OCI-LY1 (cell line): ENCODE measurements at regions not wholly inside any gene's neighbourhood (a gene's known extent, or its start where the extent isn't known, plus 50 kb on each side); places are given as distances from the start of the nearest gene placed in this dataset.

Source experiments
- CTCF ChIP-seq: fragments of 200-600 bp; sonication (generic), shearing (Covaris generic); IDR thresholded peaks from 2 replicates; pipeline ENCODE4 v1.5.1; 2017; ENCODE audit warnings: mild to moderate bottlenecking, antibody characterized with exemption, low read length, moderate library complexity, mixed read lengths
- EZH2 ChIP-seq: fragments of 200-600 bp; sonication (generic), shearing (Covaris generic); IDR thresholded peaks from 2 replicates; pipeline ENCODE4 v1.8.0; 2017; ENCODE audit warnings: borderline replicate concordance, mixed run types, mild to moderate bottlenecking, antibody characterized with exemption, low read length, moderate library complexity, mixed read lengths

- TF ChIP-seq CTCF, result peak; percentile 71
- TF ChIP-seq EZH2, result no peak
Measured at GRCh38 chr17:43338886-43339516, 59.8 kb upstream of the ARL4D start.
